Psoas muscle (tissue), 7 donors: ENCODE measurements at regions not wholly inside any gene's neighbourhood (a gene's known extent, or its start where the extent isn't known, plus 50 kb on each side); places are given as distances from the start of the nearest gene placed in this dataset.

Experiments
- ATAC-seq, 4 donors: fragments of 200-7000 bp; cut with Tn5 transposase; one replicate each; pipeline ENCODE4 v1.9.1; 2020; ENCODE audit warnings: moderate library complexity in 3 of 4, mild to moderate bottlenecking in 2 of 4
- DNase-seq, 2 donors: peaks; one replicate each; pipeline ENCODE4 v3.0.0-alpha.2; 2020
- H3K27ac ChIP-seq: fragments of 200-600 bp; one replicate; pipeline ENCODE4 v1.8.0; 2022
- H3K27me3 ChIP-seq, 3 donors: fragments of 200-600 bp in 1 of 3; one replicate each; pipeline versions ENCODE4 v1.6.1 to v1.8.0; 2013 to 2022; ENCODE audit warnings: low read length in 2 of 3, mild to moderate bottlenecking in 2 of 3, moderate library complexity in 1 of 3; ENCODE audit not compliant: insufficient read depth in 3 of 3
- H3K36me3 ChIP-seq, 2 donors: fragments of 200-600 bp in 1 of 2; one replicate each; pipeline versions ENCODE4 v1.6.1 to v1.8.0; 2013 to 2022; ENCODE audit warnings: low read depth in 1 of 2, mild to moderate bottlenecking in 1 of 2, moderate library complexity in 1 of 2; ENCODE audit not compliant: insufficient read depth in 1 of 2
- H3K4me1 ChIP-seq: fragments of 200-600 bp; one replicate; pipeline ENCODE4 v1.8.0; 2022
- H3K4me3 ChIP-seq: fragments of 200-600 bp; one replicate; pipeline ENCODE4 v1.8.0; 2022; ENCODE audit warnings: mild to moderate bottlenecking
- H3K9me3 ChIP-seq: fragments of 200-600 bp; one replicate; pipeline ENCODE4 v1.8.0; 2022
- WGBS, 3 donors: extraction: QIAGEN DNeasy Blood & Tissue Kit; methylation state at CpG; one replicate each; pipeline versions ENCODE4 v1.1.6 to v1.1.7; 2013; 5-methylcytosine and 5-hydroxymethylcytosine counted together
- intact Hi-C, 2 donors: fragments of 100-400 bp; cut with DNase I; formaldehyde crosslinking; loops; one replicate each; pipeline versions ENCODE4 v1.11.0 to v1.14.2; 2022
- TF ChIP-seq, protein P1 (sequence below): fragments of 200-600 bp; IDR thresholded peaks from one replicate; pipeline ENCODE4 v1.8.0; 2022; ENCODE audit warnings: antibody characterized with exemption
- donor health status: healthy with polysubstance abuse.
- donor health status: DM: no; HTN: no; CAD: no; lungs with moderate emphysema.
- donor health status: Bipolar disorder and iron deficiency.
- donor health status: healthy.
- donor health status: DM: yes; HTN: yes; CAD: no.
- donor health status: DM: no; HTN: no; CAD: no.
- donor health status: DM: yes; HTN: yes; CAD: no.

DNA sequence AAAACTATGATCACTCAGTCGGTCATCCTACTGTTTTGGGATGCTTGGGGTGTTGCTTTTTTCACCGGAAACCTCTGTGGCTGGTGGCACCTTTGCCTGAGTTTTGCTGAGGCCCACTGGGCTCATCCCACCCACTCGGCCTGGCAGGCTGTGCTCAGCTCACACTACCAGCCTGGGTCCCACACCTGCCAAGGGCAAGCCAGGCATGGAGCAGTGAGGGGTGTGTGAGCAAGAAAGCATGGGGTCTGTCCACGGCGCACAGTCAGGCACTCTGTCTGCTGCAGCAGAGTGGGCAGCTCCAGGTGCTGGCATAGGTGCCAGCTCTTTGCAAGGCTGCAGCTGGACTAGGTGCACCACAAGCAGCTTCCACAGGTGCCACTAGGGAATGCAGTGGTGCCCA, 91.7 kb downstream of the TBXT start:
- no peaks in the 10 kb centered on the region for H3K36me3 ChIP-seq
- intact Hi-C loops = no loop called here
- no peaks in the 10 kb centered on the region for H3K9me3 ChIP-seq
- H3K27ac ChIP-seq = no peak overlapping the region
- no peaks in the 10 kb centered on the region for H3K4me1 ChIP-seq
- ATAC-seq (no peak), DNase-seq (no peak)
- H3K4me3 ChIP-seq = no peak overlapping the region
- 84 to 88% (median 87%) methylated on average over 5 of the region's 5 CpGs for WGBS, 3 donors
- peaks cover 0 to 5% (median 0%) of the 10 kb centered on the region in 3 donors for H3K27me3 ChIP-seq
- TF ChIP-seq, protein P1, sequence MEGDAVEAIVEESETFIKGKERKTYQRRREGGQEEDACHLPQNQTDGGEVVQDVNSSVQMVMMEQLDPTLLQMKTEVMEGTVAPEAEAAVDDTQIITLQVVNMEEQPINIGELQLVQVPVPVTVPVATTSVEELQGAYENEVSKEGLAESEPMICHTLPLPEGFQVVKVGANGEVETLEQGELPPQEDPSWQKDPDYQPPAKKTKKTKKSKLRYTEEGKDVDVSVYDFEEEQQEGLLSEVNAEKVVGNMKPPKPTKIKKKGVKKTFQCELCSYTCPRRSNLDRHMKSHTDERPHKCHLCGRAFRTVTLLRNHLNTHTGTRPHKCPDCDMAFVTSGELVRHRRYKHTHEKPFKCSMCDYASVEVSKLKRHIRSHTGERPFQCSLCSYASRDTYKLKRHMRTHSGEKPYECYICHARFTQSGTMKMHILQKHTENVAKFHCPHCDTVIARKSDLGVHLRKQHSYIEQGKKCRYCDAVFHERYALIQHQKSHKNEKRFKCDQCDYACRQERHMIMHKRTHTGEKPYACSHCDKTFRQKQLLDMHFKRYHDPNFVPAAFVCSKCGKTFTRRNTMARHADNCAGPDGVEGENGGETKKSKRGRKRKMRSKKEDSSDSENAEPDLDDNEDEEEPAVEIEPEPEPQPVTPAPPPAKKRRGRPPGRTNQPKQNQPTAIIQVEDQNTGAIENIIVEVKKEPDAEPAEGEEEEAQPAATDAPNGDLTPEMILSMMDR = no peak

DNA sequence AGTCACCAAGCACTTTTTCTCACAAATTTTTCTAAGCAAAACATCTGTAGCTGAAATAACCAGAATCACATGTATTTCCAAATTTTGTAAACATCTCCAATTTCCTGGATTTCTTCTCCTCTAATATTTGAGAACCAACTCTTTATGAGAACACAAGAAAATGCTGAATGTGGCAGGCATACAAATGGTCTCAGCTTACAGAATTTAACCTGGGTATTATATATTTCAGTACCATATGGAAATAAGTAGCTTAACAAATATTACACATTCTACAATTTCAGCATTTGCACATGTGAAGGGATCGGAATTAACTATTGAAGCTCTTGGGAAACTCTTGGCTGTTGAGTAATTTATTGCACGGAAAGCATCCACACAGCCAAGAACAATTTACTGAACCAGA, 92.5 kb downstream of the TBXT start:
- Histone ChIP-seq H3K27ac (no peak overlapping the region), H3K4me3 (no peak overlapping the region), H3K9me3 (no peaks in the 10 kb centered on the region), H3K27me3 (peaks cover 0 to 5% (median 0%) of the 10 kb centered on the region in 3 donors), H3K36me3 (no peaks in the 10 kb centered on the region), H3K4me1 (no peaks in the 10 kb centered on the region)
- ATAC-seq (no peak), DNase-seq (no peak)
- intact Hi-C loops = no loop called here
- TF ChIP-seq, protein P1 = no peak
- 29 to 50% (median 36%) methylated on average over 2 of the region's 2 CpGs for WGBS, 3 donors

DNA sequence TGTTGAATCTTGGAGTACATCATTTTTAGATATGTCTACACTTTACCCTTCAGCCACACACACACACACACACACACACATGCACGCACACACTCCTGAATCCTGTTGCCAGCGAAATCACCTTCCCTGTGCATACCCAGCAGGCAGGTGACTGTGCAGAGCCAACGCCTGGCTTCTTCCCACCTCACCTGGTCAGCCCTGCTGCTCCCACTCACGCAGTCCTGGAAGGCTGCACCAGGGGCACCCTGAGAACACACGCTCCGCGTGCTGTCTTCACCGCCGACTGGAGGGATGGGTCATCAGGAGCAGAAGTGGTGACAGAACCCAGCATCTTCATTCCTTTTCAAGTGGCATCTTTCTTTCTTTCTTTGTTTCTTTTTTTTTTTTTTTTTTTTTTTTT, 94.6 kb downstream of the TBXT start:
- ATAC-seq (no peak), DNase-seq (no peak)
- intact Hi-C loops = no loop called here
- H3K9me3 ChIP-seq = no peaks in the 10 kb centered on the region
- no peak overlapping the region for H3K4me3 ChIP-seq
- no peak overlapping the region for H3K27ac ChIP-seq
- H3K4me1 ChIP-seq = no peaks in the 10 kb centered on the region
- peaks cover 0 to 5% (median 0%) of the 10 kb centered on the region in 3 donors for H3K27me3 ChIP-seq
- WGBS, 3 donors = 94 to 96% (median 95%) methylated on average over 9 of the region's 9 CpGs
- H3K36me3 ChIP-seq = no peaks in the 10 kb centered on the region
- TF ChIP-seq, protein P1 = no peak

DNA sequence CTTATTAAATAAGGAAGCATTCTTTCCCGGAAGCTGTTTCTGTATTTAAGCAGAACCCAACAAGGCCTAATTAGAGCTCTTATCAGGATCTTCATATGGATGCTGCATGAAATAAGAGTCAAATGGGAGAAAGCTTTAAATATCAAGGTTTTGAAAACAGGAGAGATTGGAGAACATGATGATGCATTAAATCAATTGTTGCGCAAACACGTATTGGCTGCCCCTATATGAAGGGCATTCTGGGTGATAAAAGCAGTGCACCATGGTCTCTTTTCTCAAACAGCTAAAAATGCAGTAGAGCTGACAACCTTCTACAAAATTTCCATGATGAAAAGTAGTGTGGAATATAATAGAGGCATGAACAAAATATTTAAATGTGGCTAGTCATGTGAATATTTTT, 98.9 kb downstream of the TBXT start:
- H3K27ac ChIP-seq = no peak overlapping the region
- no peaks in the 10 kb centered on the region for H3K36me3 ChIP-seq
- 75 to 83% (median 77%) methylated on average over 3 of the region's 3 CpGs for WGBS, 3 donors
- ATAC-seq (no peak), DNase-seq (no peak)
- H3K27me3 ChIP-seq = no peaks in the 10 kb centered on the region
- intact Hi-C loops = no loop called here
- H3K9me3 ChIP-seq = no peaks in the 10 kb centered on the region
- no peak overlapping the region for H3K4me3 ChIP-seq
- TF ChIP-seq, protein P1 = no peak
- H3K4me1 ChIP-seq = no peaks in the 10 kb centered on the region

DNA sequence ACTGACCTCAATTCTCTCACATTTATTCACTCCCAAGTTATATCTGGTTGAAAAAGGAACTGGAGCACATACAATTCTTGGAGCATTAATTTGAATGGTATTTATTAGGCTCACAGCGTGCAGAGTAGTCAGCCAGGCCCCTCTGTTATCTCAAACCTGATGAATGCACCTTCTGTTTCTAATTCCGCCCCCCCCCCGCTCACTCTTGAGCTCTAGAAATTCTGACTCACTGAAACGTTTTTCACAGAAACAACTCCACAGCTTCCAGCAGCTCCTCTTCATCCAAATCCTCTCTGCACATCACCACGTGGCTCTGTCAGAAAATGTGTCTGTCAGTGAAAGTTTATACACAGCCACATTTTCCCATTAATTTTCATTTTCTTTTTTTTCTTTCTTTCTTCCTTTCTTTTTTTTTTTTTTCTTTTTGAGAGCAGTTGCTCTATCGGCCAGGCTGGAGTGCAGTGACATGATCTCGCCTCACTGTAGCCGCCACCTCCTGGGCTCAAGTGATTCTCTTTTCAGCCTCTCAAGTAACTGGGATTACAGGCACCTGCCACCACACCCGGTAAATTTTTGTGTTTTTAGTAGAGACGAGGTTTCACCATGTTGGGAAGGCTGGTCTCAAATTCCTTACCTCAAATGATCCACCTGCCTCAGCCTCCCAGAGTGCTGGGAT, 109.4 kb downstream of the TBXT start:
- intact Hi-C loops = no loop called here
- Histone ChIP-seq H3K4me1 (no peaks in the 10 kb centered on the region), H3K4me3 (no peak overlapping the region), H3K36me3 (no peaks in the 10 kb centered on the region), H3K9me3 (peaks cover 9% of the 10 kb centered on the region), H3K27ac (no peak overlapping the region), H3K27me3 (no peaks in the 10 kb centered on the region)
- ATAC-seq = no peak
- 30 to 51% (median 35%) methylated on average over 10 of the region's 10 CpGs for WGBS, 3 donors
- no peak for DNase-seq
- TF ChIP-seq, protein P1 = no peak
